Smooth muscle cell (in vitro differentiated cells): ENCODE measurements at regions not wholly inside any gene's neighbourhood (a gene's known extent, or its start where the extent isn't known, plus 50 kb on each side); places are given as distances from the start of the nearest gene placed in this dataset.

Experiments
- DNase-seq: peaks from one replicate; lab custom pipeline; 2025; ENCODE audit not compliant: unreplicated experiment; lab: John Stamatoyannopoulos, UW
- H2AFZ ChIP-seq: fragments of 200-600 bp; sonication (generic); 2 replicates; pipeline ENCODE4 v1.6.0; 2016; ENCODE audit warnings: antibody characterized with exemption, low read depth, mild to moderate bottlenecking
- H3F3A ChIP-seq: fragments of 200-600 bp; sonication (generic); 2 replicates; pipeline ENCODE4 v1.6.0; 2017; ENCODE audit warnings: antibody characterized with exemption, low read depth
- H3K27ac ChIP-seq: fragments of 200-600 bp; sonication (generic); 2 replicates; pipeline ENCODE4 v1.5.1; 2016; ENCODE audit warnings: low read depth, mild to moderate bottlenecking
- H3K27me3 ChIP-seq: fragments of 200-600 bp; sonication (generic); 2 replicates; pipeline ENCODE4 v1.6.1; 2016; ENCODE audit warnings: low read depth, mild to moderate bottlenecking
- H3K36me3 ChIP-seq: fragments of 200-600 bp; sonication (generic); 2 replicates; pipeline ENCODE4 v1.5.1; 2016; ENCODE audit warnings: low read depth
- H3K4me1 ChIP-seq: fragments of 200-600 bp; sonication (generic); 2 replicates; pipeline ENCODE4 v1.5.1; 2016; ENCODE audit warnings: low read depth
- H3K4me2 ChIP-seq: fragments of 200-600 bp; sonication (generic); 2 replicates; pipeline ENCODE4 v1.6.0; 2016; ENCODE audit warnings: mild to moderate bottlenecking
- H3K4me3 ChIP-seq: fragments of 200-600 bp; sonication (generic); 2 replicates; pipeline ENCODE4 v1.5.1; 2016; ENCODE audit warnings: mild to moderate bottlenecking
- H3K79me2 ChIP-seq: fragments of 200-600 bp; sonication (generic); 2 replicates; pipeline ENCODE4 v1.6.0; 2016; ENCODE audit warnings: low read depth, mild to moderate bottlenecking
- H3K9ac ChIP-seq: fragments of 200-600 bp; sonication (generic); 2 replicates; pipeline ENCODE4 v1.6.0; 2016; ENCODE audit warnings: low read depth
- H3K9me3 ChIP-seq: fragments of 200-600 bp; sonication (generic); replicated peaks from 2 replicates; pipeline ENCODE4 v1.5.1; 2016; ENCODE audit warnings: low read depth
- H4K20me1 ChIP-seq: fragments of 200-600 bp; sonication (generic); 2 replicates; pipeline ENCODE4 v1.6.0; 2016; ENCODE audit warnings: low read depth
- CTCF ChIP-seq: fragments of 200-600 bp; sonication (generic); IDR thresholded peaks from 2 replicates; pipeline ENCODE4 v1.5.1; 2017; ENCODE audit warnings: borderline replicate concordance, mild to moderate bottlenecking, antibody characterized with exemption; ENCODE audit not compliant: insufficient read depth, poor library complexity, severe bottlenecking
- WGBS: methylation state at CpG from one replicate; pipeline ENCODE4 v1.1.7; 2016; ENCODE audit warnings: low lambda C conversion rate; 5-methylcytosine and 5-hydroxymethylcytosine counted together

- Histone ChIP-seq H3K36me3 (no peaks in the 10 kb centered on the region), H4K20me1 (no peaks in the 10 kb centered on the region), H3K27ac (no peak overlapping the region), H3K9ac (no peak overlapping the region), H3K27me3 (peaks cover 10% of the 10 kb centered on the region), H3F3A (no peaks in the 10 kb centered on the region), H3K79me2 (no peaks in the 10 kb centered on the region), H3K4me3 (no peak overlapping the region), H2AFZ (no peak overlapping the region), H3K4me2 (no peak overlapping the region), H3K9me3 (no peaks in the 10 kb centered on the region), H3K4me1 (no peaks in the 10 kb centered on the region)
- WGBS: 87% methylated on average over 2 of the region's 2 CpGs
- no peak for DNase-seq
- TF ChIP-seq CTCF: no peak
Measured at GRCh38 chr18:70500748-70501147, 211.9 kb downstream of the SOCS6 start.

GRCh38 chr18:70499218-70499691 lies 210.4 kb downstream of the SOCS6 start:
- Histone ChIP-seq H3K9me3 (no peaks in the 10 kb centered on the region), H3K27ac (no peak overlapping the region), H3K4me2 (no peak overlapping the region), H3F3A (no peaks in the 10 kb centered on the region), H3K9ac (no peak overlapping the region), H3K4me1 (no peaks in the 10 kb centered on the region), H3K27me3 (peaks cover 10% of the 10 kb centered on the region), H4K20me1 (no peaks in the 10 kb centered on the region), H2AFZ (no peak overlapping the region), H3K4me3 (no peak overlapping the region), H3K36me3 (no peaks in the 10 kb centered on the region), H3K79me2 (no peaks in the 10 kb centered on the region)
- no peak for TF ChIP-seq CTCF
- 81% methylated on average over 31 of the region's 31 CpGs for WGBS
- DNase-seq: no peak

- no peak for DNase-seq
- no peak overlapping the region for H3K27ac ChIP-seq
- H3K4me2 ChIP-seq: no peak overlapping the region
- no peaks in the 10 kb centered on the region for H3F3A ChIP-seq
- H2AFZ ChIP-seq: no peak overlapping the region
- H3K9ac ChIP-seq: no peak overlapping the region
- H3K4me3 ChIP-seq: no peak overlapping the region
- no peaks in the 10 kb centered on the region for H4K20me1 ChIP-seq
- peaks cover 7% of the 10 kb centered on the region for H3K27me3 ChIP-seq
- no peaks in the 10 kb centered on the region for H3K9me3 ChIP-seq
- no peaks in the 10 kb centered on the region for H3K79me2 ChIP-seq
- 59% methylated on average over 8 of the region's 8 CpGs for WGBS
- H3K4me1 ChIP-seq: no peaks in the 10 kb centered on the region
- H3K36me3 ChIP-seq: no peaks in the 10 kb centered on the region
- TF ChIP-seq CTCF: no peak
Measured at GRCh38 chr18:70496353-70497294, 207.8 kb downstream of the SOCS6 start.

GRCh38 chr18:70494524-70494923 lies 205.7 kb downstream of the SOCS6 start:
- no peak overlapping the region for H2AFZ ChIP-seq
- 87% methylated on average over 2 of the region's 2 CpGs for WGBS
- H3K36me3 ChIP-seq: no peaks in the 10 kb centered on the region
- no peaks in the 10 kb centered on the region for H3K9me3 ChIP-seq
- H3F3A ChIP-seq: no peaks in the 10 kb centered on the region
- no peak for TF ChIP-seq CTCF
- no peaks in the 10 kb centered on the region for H4K20me1 ChIP-seq
- no peak overlapping the region for H3K4me2 ChIP-seq
- H3K4me3 ChIP-seq: no peak overlapping the region
- no peaks in the 10 kb centered on the region for H3K4me1 ChIP-seq
- no peak for DNase-seq
- H3K9ac ChIP-seq: no peak overlapping the region
- H3K27me3 ChIP-seq: no peaks in the 10 kb centered on the region
- H3K27ac ChIP-seq: no peak overlapping the region
- no peaks in the 10 kb centered on the region for H3K79me2 ChIP-seq
